Neural cell (in vitro differentiated cells): ENCODE measurements at regions not wholly inside any gene's neighbourhood (a gene's known extent, or its start where the extent isn't known, plus 50 kb on each side); places are given as distances from the start of the nearest gene placed in this dataset.

Source experiments
- H2AFZ ChIP-seq: fragments of 200-600, 300-800 bp; sonication (generic), shearing (Covaris generic); 2 replicates; pipeline ENCODE4 v1.6.0; 2014; ENCODE audit warnings: low read depth, mild to moderate bottlenecking, antibody characterized with exemption, low read length, moderate library complexity
- H3F3A ChIP-seq: fragments of 200-600 bp; shearing (Covaris generic); 2 replicates; pipeline ENCODE4 v1.6.1; 2016; ENCODE audit warnings: mild to moderate bottlenecking, moderate library complexity, mixed read lengths, antibody characterized with exemption, low read length; ENCODE audit not compliant: insufficient read depth, poor library complexity, severe bottlenecking
- H3K27ac ChIP-seq: fragments of 200-600, 300-800 bp; sonication (generic), shearing (Covaris generic); 2 replicates; pipeline ENCODE4 v1.5.1; 2014; ENCODE audit warnings: mild to moderate bottlenecking, low read length, moderate library complexity
- H3K27me3 ChIP-seq: fragments of 300-800, 200-600 bp; sonication (generic), shearing (Covaris generic); 2 replicates; pipeline ENCODE4 v1.6.0; 2014; ENCODE audit warnings: mild to moderate bottlenecking, low read depth, low read length, moderate library complexity; ENCODE audit not compliant: insufficient read depth
- H3K36me3 ChIP-seq: fragments of 300-800, 200-600 bp; sonication (generic), shearing (Covaris generic); 2 replicates; pipeline ENCODE4 v1.5.1; 2014; ENCODE audit warnings: mild to moderate bottlenecking, antibody characterized with exemption, low read length, moderate library complexity; ENCODE audit not compliant: insufficient read depth
- H3K4me2 ChIP-seq: fragments of 300-800, 200-600 bp; sonication (generic), shearing (Covaris generic); 2 replicates; pipeline ENCODE4 v1.6.0; 2014; ENCODE audit warnings: mild to moderate bottlenecking, low read length
- H3K4me3 ChIP-seq: fragments of 300-800, 200-600 bp; sonication (generic), shearing (Covaris generic); 2 replicates; pipeline ENCODE4 v1.5.1; 2014; ENCODE audit warnings: mild to moderate bottlenecking, low read length, moderate library complexity
- H3K79me2 ChIP-seq: fragments of 200-600 bp; shearing (Covaris generic); replicated peaks from 2 replicates; pipeline ENCODE4 v1.6.0; 2014; ENCODE audit warnings: mild to moderate bottlenecking, low read length, moderate library complexity; ENCODE audit not compliant: insufficient read depth
- H3K9ac ChIP-seq: fragments of 300-800, 200-600 bp; sonication (generic), shearing (Covaris generic); 2 replicates; pipeline ENCODE4 v1.6.1; 2016; ENCODE audit warnings: mild to moderate bottlenecking, low read length, mixed read lengths
- H3K9me2 ChIP-seq: fragments of 200-600 bp; shearing (Covaris generic); 2 replicates; pipeline ENCODE4 v1.6.1; 2016; ENCODE audit warnings: mild to moderate bottlenecking, low read length, mixed read lengths; ENCODE audit not compliant: insufficient read depth
- H3K9me3 ChIP-seq: fragments of 200-600, 300-800 bp; sonication (generic), shearing (Covaris generic); 2 replicates; pipeline ENCODE4 v1.6.1; 2016; ENCODE audit warnings: mild to moderate bottlenecking, mixed run types, low read length, moderate library complexity, mixed read lengths
- H4K20me1 ChIP-seq: fragments of 200-600 bp; shearing (Covaris generic); 2 replicates; pipeline ENCODE4 v1.6.1; 2016; ENCODE audit warnings: mild to moderate bottlenecking, mixed run types; ENCODE audit not compliant: insufficient read depth
- CTCF ChIP-seq: fragments of 450-650 bp; IDR thresholded peaks from 2 replicates; pipeline ENCODE4 v1.5.1; 2014; ENCODE audit warnings: antibody characterized with exemption, mild to moderate bottlenecking, moderate library complexity; ENCODE audit not compliant: poor library complexity, severe bottlenecking
- EP300 ChIP-seq: fragments of 450-650 bp; conservative IDR thresholded peaks from 2 replicates; pipeline ENCODE4 v1.6.1; 2014; ENCODE audit warnings: antibody characterized with exemption, mild to moderate bottlenecking, moderate library complexity; ENCODE audit not compliant: poor library complexity, severe bottlenecking
- EZH2 ChIP-seq: fragments of 200-600, 300-800 bp; shearing (Covaris generic), sonication (generic); IDR thresholded peaks from 2 replicates; pipeline ENCODE4 v1.6.1; 2014; ENCODE audit warnings: antibody characterized with exemption, low read length, borderline replicate concordance, mild to moderate bottlenecking; ENCODE audit not compliant: insufficient read depth, poor library complexity, severe bottlenecking
- MXI1 ChIP-seq: fragments of 450-650 bp; conservative IDR thresholded peaks from 2 replicates; pipeline ENCODE4 v1.6.1; 2014; ENCODE audit warnings: antibody characterized with exemption, mild to moderate bottlenecking; ENCODE audit not compliant: poor library complexity, severe bottlenecking
- POLR2AphosphoS5 ChIP-seq: IDR thresholded peaks from 2 replicates; pipeline ENCODE4 v1.6.1; 2012
- RAD21 ChIP-seq: fragments of 450-650 bp; conservative IDR thresholded peaks from 2 replicates; pipeline ENCODE4 v1.6.1; 2014; ENCODE audit warnings: antibody characterized with exemption, mild to moderate bottlenecking, moderate library complexity
- REST ChIP-seq: IDR thresholded peaks from 2 replicates; pipeline ENCODE4 v1.6.1; 2012; ENCODE audit warnings: borderline replicate concordance
- SMC3 ChIP-seq: fragments of 450-650 bp; conservative IDR thresholded peaks from 2 replicates; pipeline ENCODE4 v1.6.1; 2014; ENCODE audit warnings: antibody characterized with exemption, mild to moderate bottlenecking, moderate library complexity; ENCODE audit not compliant: poor library complexity
- TAF1 ChIP-seq: IDR thresholded peaks from 2 replicates; pipeline ENCODE4 v1.6.1; 2012; ENCODE audit warnings: low read depth

- no peak for TF ChIP-seq REST
- no peak for TF ChIP-seq SMC3
- no peak for TF ChIP-seq TAF1
- no peak for TF ChIP-seq MXI1
- TF ChIP-seq RAD21 = no peak
- no peak for TF ChIP-seq EP300
- TF ChIP-seq CTCF = no peak
- peak; percentile 53 for TF ChIP-seq POLR2AphosphoS5
Observed at GRCh38 chr2:122851161-122851560, 1095.7 kb downstream of the TSN start.

GRCh38 chr2:122851972-122852531 lies 1096.6 kb downstream of the TSN start:
- H3K79me2 ChIP-seq = no peaks in the 10 kb centered on the region
- no peaks in the 10 kb centered on the region for H4K20me1 ChIP-seq
- no peaks in the 10 kb centered on the region for H3K9me2 ChIP-seq
- H3F3A ChIP-seq = no peaks in the 10 kb centered on the region
- TF ChIP-seq RAD21 (no peak), CTCF (no peak), EP300 (no peak), EZH2 (no peak), SMC3 (no peak), POLR2AphosphoS5 (no peak), REST (no peak), MXI1 (no peak), TAF1 (no peak)
- no peak overlapping the region for H3K4me2 ChIP-seq
- no peak overlapping the region for H3K4me3 ChIP-seq
- H2AFZ ChIP-seq = no peak overlapping the region
- no peaks in the 10 kb centered on the region for H3K9me3 ChIP-seq
- H3K36me3 ChIP-seq = no peaks in the 10 kb centered on the region
- no peaks in the 10 kb centered on the region for H3K27me3 ChIP-seq
- H3K9ac ChIP-seq = no peak overlapping the region
- no peak overlapping the region for H3K27ac ChIP-seq

More at GRCh38 chr2:122851161-122851560, 1095.7 kb downstream of the TSN start:
- H3K9ac ChIP-seq = no peak overlapping the region
- H4K20me1 ChIP-seq = no peaks in the 10 kb centered on the region
- no peaks in the 10 kb centered on the region for H3K9me3 ChIP-seq
- H3K27me3 ChIP-seq = no peaks in the 10 kb centered on the region
- H3F3A ChIP-seq = no peaks in the 10 kb centered on the region
- no peaks in the 10 kb centered on the region for H3K36me3 ChIP-seq
- no peak overlapping the region for H3K4me2 ChIP-seq
- no peaks in the 10 kb centered on the region for H3K79me2 ChIP-seq
- H3K27ac ChIP-seq = no peak overlapping the region
- H2AFZ ChIP-seq = no peak overlapping the region
- no peaks in the 10 kb centered on the region for H3K9me2 ChIP-seq
- H3K4me3 ChIP-seq = no peak overlapping the region
